ENCODE measurements at regions not wholly inside any gene's neighbourhood (a gene's known extent, or its start where the extent isn't known, plus 50 kb on each side); places are given as distances from the start of the nearest gene placed in this dataset.

DNA sequence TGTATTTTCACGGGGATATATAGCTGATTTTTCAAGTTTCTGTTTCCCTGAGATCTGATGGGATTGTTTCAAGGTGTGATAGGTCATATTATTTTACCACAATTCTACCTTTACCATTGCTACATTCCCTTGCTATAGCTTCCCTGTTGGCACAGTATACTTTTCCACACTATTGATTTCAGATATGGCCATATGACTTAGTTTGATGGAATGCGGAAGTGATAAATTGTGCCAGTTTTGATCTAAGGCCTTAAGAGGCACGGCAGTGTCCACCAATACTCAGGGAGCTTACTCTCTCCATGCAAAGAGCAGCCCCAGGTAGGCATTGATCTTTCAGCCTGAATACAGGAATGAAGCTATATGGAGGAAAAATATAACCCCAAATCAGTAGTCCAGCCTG is 315.7 kb downstream of the SLC16A7 start:
- TF ChIP-seq, protein P1, sequence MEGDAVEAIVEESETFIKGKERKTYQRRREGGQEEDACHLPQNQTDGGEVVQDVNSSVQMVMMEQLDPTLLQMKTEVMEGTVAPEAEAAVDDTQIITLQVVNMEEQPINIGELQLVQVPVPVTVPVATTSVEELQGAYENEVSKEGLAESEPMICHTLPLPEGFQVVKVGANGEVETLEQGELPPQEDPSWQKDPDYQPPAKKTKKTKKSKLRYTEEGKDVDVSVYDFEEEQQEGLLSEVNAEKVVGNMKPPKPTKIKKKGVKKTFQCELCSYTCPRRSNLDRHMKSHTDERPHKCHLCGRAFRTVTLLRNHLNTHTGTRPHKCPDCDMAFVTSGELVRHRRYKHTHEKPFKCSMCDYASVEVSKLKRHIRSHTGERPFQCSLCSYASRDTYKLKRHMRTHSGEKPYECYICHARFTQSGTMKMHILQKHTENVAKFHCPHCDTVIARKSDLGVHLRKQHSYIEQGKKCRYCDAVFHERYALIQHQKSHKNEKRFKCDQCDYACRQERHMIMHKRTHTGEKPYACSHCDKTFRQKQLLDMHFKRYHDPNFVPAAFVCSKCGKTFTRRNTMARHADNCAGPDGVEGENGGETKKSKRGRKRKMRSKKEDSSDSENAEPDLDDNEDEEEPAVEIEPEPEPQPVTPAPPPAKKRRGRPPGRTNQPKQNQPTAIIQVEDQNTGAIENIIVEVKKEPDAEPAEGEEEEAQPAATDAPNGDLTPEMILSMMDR (IDR thresholded peaks at IDR 0.05) = no peak
- TF ChIP-seq POLR2A (IDR thresholded peaks at IDR 0.05) = no peak
- no peak for TF ChIP-seq EP300 (IDR thresholded peaks at IDR 0.05)
